GM21526 (cell line): ENCODE measurements at regions not wholly inside any gene's neighbourhood (a gene's known extent, or its start where the extent isn't known, plus 50 kb on each side); places are given as distances from the start of the nearest gene placed in this dataset.

Source experiments
- ATAC-seq: cut with Tn5 transposase; IDR thresholded peaks from one replicate; pipeline ENCODE4 v1.9.1; 2021; ENCODE audit warnings: moderate library complexity; ENCODE audit not compliant: unreplicated experiment, low FRiP score

DNA sequence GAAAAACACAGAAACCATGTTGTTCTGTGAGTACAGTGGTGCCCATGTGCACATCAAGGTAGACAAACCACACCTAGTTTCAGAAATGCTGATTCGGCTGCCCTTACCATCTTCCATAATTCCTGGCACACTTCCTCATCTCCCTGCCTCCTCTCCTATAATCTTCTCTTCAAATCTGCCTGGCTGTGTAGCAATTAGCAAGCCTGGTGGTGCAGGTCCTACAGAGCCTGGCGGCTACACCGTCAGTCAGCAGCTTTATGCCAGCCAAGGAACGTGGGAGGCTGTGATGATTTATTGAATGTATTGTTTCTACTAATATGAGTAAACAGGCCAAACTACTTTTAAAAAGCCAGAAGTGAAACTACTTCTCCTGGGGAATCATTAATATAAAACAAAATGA, 106.8 kb downstream of the SEMA6D start:
- no peak for ATAC-seq

DNA sequence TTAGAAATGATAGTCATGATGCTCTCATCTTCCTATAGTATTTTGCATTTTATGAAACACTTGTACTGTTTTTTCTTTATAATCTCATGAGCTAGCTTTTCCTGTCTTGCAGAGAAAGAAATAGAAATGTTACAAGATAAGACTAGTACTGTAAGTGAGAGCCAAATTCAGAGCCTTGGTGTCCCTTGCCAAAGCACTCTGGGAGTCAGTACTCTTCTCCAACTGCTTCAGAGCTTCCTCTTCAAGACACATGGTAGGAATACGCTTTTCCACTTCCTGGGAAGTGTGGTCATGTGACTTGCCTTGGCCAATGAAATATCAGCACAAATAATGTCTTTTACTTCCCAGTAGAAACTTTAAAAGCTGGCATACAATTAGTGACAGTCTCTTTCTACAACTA, 112.4 kb downstream of the SEMA6D start:
- no peak for ATAC-seq

DNA sequence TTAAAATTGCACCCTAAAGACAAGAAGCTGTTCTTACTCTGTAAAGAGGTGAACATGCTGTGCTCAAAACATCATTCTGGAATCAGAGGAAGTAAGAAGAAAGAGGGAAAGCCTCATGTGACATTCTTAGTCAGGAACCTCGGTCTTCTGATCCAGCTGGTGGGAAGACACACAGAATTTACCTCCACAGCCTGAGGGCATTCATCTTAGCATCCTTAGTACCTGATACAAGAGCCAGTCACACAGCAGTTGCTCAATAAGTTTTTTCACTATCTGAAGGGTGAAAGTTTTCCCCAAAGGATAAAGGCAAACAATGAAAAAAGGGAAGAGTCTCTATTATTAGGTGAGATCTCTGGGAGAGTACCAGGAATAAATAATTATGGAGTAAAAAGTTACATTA, 116.8 kb downstream of the SEMA6D start:
- ATAC-seq: no peak

DNA sequence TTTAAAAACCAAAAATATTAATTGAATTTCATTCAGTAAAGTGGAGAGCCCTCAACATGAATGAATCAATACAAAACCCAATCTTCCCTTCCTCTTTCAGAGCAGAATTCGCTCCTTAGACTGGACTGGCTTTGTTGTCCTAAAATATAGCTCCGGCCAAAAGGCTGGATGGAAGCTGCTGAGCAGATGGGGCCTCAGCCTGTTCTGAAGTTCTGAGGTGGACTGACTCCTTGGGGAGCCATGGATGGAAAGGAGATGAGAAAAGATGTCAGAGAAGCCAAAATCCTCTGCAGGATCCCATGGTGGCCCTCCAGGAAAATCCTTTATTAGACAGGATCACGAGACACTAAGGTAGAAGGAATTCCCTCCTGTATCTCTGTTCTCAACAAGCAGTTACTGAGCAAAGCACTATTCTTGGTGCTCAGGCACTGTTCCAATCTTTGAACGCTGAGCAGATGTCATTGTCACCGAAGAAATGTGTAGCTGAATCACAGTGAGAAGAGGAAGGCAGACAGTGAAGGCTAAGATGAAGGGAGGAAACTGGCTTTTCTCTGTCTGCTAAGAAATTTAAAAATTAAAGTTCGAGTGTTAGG, 122.0 kb downstream of the SEMA6D start:
- no peak for ATAC-seq

DNA sequence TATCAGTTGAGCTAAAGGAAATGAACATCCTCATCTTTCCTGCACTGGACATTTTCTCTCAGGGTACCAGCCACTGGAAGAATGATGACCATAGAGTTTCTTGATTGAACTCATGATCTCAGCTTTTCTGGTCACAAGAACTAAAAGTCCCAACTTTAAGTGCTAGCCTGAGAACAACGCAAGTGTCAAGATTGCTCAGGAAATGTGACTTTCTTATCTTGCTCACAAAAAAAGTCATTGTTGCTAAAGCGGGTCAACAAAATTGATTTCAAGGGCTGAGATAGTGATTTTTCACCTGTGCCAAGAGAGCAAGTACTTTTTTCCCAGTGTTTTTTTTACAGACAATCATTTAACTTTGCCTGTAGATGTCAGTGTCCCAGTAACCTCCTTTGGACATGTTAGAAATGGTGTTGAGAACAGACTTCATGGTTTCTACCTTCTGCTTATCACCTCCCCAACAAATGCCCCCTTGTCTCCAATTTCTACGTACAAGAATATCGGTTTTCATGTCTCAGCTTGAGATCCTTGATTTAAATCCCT, 125.9 kb downstream of the SEMA6D start:
- ATAC-seq: no peak

DNA sequence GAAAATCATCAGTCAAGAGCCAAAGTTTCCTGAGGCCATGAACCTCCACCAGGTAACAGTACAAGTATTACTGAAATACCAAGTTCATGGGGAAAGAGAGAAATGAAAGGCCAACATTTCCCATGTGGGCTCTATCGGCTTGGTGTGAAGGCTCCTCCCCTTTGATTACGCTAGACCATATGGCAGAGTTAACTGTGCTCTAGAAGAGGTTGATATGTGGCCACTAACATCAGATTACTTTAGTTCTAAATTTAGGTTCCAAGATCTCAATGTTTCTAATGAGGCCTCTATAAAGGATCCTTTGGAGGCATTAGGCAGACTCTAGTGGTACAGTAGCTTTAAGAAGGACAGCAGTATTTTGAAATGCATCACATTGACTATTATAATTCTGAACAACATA, 127.1 kb downstream of the SEMA6D start:
- no peak for ATAC-seq

DNA sequence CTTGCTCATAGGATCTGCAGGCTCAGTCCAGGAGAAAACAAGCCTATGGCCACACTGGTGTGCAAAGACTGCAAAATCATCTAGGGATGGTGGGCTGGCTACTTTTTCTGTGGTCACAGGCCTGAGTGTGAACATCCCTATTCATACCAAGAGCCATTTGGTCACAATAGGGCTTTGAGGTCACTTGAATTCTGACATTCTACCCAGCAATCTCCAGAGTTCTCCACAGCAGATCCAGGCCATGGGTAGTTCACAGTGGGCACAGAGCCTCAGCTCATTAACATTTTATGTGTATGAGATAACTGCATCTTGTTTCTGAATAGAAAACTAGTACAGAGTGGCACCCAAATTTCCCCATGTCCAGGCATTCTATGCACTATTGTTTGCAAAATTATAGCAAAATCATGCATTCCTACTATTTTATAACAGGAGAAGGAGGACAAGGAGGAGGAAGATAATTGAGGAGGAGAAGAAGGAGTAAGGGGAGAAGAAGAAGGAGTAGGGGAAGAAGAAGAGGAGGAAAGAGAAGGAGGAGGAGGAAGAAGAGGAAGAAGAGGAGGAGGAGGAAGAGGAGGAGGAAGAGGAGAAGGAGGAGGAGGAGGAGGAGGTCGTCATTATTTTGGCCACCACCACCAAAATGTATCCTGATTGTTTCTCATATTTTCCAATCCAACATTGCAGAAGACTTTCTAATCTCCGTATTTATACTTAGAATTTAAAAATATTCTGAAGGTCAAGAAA, 129.0 kb downstream of the SEMA6D start:
- ATAC-seq: no peak

DNA sequence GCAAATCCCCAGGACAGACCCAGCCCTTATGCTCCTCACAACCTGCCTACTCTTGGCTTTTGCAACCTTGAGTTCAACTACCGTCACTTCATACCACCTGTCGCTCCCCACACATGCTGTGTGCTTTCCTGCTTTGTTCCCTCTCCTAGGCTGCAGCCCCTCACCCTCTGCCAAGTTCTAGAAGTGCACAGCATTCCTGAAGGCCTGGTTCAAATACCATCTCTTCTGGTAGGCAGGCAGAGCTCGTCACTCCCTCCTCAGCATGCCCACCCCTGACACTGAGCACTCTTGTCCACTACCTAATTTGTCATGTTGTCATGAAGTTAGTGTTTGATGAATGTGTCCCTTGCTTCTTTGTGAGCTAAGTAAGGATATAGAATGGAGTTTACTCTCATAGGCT, 129.6 kb downstream of the SEMA6D start:
- no peak for ATAC-seq

DNA sequence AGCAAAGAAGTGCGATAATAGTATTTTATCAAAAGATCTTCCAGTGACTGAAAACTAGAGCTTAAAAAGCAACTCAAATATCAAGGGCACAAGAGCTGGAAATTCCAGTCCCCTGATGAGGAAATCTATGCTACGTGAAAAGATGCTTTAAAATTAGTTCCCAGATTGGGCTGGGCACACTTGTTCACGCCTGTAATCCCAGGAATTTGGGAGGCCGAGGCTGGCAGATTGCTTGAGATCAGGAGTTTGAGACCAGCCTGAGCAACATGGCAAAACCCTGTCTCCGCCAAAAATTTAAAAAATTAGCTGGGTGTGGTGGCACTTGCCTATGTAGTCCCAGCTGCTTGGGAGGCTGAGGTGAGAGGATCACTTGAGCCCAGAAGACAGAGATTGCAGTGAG, 138.8 kb downstream of the SEMA6D start:
- ATAC-seq: no peak

DNA sequence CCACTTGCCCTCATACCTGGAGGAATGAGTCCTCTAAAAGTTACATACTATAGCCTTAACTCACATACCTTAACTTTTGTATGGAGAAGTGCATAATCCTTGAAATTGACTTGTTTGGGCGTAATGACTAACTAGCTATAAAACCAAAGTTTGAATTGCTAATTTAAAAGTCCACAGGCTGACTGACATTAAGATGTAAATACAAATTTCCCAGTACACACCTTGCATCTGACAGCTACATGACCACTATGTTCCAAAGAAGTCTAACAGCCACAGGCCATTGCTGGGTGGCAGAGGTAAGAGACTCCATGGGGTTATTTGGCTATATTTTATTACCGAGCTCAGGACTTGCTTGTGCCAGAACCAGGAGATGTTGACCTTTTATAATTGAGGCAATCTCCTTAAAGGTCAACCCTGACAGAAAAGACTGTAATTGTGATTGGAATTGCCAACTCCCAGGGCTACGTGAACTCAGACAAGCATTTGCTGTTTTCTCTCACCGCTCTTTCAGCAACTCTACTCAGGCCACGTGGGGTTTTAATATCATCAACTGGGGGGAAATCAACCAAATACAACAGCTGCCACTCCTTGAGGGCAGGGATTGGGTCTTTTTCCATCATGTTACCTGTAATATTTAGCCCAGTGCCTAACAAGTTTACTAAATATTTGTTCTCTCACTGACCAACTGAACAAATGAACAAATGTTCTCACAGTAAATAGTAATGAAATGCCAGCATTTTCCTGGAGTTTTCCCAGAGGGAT, 139.9 kb downstream of the SEMA6D start:
- ATAC-seq: no peak

DNA sequence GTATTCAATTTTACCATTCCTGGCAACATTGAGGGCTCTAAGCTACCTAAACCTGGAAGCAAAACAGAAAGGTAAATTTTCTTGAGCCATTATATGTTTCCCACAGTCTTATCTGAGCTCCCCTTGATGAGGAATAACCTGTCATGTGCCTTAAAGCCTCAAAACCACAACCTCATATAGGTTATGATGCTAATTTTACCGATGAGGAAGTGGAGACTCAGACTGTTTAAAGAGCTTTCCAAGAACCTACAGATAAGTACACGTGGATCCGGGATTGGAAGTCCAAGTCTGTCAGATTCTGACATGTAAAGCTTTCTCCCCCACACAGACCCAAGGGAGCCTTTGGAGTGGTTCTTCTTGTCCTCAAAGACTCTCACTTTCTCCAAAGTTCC, 140.5 kb downstream of the SEMA6D start:
- ATAC-seq: no peak

DNA sequence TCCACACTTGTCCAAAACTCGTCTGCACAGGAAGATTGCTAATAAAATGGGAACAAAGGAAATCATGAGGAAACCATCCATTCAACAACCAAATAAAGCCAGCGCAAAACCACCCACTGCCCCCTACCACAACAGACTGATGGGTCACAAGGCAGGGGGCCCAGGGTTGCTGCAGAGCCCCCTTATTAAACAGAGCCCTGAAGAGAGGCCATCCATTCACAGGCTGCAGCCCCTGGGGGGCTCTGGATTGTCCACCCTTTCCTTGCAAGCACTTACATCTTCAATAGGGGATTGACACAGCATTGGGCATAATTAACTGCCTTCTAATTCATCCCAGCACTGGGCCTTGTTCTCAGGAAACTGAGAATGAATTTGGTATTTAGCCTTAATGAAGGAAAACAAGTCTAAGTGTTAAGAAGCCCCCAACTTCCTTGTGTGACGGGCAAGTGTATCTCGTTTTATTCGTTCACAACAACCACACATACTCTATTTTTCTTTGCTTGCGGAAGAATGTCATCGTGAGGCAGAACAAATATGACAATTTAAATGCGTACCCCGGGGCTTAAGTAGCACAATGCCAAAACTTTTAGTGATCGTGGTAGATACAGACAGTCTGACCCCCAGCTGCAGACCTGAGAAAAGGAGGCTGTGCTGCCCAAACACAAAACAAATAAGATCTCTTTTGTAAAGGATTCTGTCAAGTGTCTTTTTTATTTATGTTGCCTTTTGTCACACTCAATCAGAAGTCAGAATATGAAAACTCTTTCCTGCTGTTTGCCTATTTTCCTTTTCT, 144.0 kb downstream of the SEMA6D start:
- ATAC-seq: no peak

DNA sequence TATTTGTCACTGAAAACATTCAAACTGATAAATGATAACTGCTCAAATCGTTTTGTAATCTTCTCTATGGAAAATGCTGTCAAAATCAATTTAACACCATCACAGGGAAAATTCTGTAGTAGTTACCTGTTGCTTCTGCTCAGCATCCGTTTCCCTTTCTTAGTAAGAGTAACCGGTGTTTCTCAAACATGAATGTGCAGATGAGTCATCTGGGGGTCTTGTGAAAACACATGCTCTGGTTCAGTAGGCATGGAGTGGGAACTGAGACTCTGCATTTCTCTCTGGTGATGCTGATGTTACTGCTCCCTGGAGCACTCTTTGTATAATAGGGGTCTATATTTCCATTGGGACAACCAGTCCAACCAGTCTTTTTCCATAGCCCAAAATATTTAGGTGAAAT, 145.1 kb downstream of the SEMA6D start:
- peak; percentile 92 for ATAC-seq

DNA sequence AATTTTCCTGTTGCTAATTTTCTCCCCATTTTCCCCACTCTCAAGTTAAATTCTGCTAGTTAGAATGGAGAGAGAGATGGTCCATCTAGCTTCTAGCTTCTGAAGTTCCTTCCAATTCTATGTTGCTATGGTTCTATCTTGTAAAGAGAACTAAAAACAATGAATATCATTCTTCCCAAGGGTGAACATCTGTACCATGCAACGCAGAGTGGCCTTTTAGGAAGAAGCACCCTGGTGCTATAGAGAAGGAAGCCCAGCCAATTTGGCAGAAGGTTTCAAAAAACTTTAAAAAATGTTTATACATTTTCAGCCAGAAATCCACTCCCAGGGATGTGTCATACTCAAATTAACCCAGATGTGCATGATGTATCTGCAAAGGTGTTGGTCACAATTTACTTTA, 149.1 kb downstream of the SEMA6D start:
- no peak for ATAC-seq

DNA sequence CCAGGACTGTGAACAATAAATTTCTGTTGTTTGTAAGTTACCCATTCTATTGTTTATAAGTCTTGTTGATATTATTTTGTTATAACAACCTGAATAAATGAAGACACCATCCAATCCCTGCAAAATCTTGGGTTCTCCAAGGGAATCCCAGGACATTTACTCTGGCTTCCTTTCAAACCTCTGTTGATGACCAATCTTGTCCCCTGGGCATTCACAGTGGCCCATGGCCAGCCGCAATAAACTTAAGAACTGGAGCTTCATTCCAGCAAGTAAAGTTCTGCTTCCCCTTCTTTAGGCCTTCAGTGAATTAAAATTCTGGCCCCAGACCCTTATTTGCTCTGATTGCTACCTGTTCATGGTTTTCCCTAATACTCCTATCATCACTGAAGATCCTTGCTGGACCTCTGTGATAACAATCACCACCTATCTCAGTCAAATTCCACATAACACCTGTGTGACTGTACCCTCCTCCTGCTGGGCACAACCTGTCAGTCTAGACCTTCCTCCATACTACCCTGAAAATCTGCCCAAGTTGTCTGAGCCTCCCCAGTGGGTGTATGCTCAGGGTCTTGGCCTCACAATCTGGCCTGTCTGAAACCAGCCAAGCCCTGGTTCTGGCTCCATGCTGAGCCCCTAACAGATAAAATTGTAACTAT, 153.1 kb downstream of the SEMA6D start:
- no peak for ATAC-seq

DNA sequence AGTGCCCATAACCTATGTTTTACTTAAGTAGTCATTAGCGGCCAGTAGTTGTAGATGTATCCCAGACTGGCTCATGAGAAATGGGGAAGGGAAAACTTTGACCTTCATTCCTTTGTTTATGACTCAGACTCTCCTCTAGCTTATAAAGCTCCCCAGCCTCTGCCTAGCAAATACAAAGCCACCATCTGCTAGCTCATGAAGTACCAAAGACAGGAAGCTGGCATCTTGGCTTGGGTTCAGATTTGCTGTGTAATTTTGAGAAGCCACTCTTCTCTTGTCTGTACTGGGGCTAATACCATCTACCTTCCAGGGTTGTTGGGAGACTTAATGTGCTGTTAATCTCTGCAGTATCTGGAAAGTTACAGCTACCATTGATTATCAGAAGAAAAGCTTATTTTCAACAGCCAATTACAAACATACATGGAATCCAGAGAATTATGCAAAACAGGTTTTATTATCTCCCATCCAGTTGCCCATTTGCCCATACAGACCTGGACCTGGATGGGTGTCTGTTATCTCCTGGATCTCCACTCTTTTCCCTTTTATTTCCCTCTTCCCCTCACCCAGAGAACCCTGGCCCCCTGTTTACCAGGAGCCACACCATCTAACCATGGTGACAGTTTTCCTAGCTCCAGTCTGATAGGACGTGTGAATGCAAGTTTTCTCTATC, 153.8 kb downstream of the SEMA6D start:
- ATAC-seq: no peak

DNA sequence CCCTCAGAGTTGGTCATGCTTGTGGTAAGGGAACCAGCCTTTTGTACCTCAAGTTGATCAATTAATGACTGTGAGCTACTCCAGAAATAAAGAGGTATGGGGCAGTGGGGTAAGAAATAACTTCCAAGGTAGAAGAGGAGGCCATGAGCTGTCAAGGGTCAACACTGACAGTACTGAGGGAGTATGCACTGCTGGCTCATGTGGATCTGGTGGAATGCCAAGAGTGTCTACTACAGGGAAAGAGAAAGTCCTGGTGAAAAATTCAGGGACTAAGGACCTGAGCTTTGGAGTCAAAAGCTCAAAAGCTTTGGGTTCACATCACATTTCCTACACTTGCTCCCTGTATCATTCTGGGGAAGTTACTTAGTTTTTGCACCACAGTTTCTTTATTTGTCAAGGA, 154.9 kb downstream of the SEMA6D start:
- ATAC-seq: no peak

DNA sequence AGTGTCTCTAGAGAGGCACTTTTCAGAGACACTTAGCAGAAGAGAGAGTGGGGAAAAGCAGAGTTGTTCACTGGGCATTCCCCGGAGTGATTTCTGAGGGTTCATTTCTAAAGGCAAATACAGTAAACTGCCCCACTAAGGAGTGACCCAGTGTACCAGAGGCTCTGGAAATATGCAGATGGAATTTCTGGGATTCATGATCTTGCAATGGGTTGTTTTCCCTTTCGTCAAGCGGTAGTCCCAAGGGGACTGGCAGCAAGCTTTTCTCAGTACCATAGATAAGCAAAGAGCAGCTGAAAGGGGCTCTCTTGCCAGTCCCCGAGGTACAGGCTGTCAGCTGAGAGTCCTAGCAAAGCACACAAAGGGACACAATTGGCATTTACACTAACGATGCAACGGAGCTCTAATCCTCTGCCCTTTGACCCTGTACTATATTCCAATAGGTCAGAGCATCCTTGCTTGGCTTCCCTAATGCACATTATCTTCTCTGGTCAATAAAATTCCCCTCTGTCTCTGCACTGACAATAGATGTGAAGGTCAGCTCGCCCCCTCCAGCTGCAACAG, 155.6 kb downstream of the SEMA6D start:
- no peak for ATAC-seq

DNA sequence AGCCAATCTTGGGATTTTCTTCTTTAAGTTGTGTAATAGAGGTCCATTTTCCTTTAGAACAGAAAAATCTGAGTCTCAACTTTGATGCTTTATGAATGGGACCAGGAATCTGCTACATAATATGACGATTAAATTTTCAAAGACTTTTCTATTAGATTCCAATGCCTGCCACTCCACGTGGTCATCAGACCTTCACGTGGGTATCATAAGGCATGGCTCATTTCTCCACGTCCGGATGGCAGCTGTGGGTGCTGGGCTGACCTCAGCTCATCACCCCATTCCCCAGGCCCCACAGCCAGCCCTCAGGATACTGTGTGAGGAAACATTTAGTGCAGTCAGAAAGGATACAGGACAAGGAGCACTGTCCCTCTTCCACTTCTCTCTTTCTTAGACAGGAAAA, 159.7 kb downstream of the SEMA6D start:
- no peak for ATAC-seq
